ENCODE measurements at regions not wholly inside any gene's neighbourhood (a gene's known extent, or its start where the extent isn't known, plus 50 kb on each side); places are given as distances from the start of the nearest gene placed in this dataset.

DNA sequence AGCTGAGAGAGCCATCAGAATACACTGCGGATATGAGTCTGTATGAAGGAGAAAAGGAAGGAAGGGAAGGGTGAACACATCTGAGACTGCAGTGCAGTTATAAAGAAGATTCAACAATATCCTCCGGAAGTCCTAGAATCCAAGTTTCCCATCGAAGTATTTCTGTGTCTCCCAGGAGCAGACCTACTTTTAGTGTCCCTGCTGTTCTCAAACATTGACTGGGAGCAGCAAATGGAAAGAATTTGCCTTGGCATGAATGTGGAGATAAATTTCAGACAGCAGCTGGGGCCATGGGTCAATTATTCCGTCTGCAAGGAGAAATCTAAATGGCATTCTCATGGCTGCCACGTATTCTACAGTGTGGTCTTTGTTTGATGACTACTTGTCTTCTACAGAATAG is 478.1 kb upstream of the SMC2 start:
- no peak for DNase-seq (ENCODE audit: low read depth, low spot score)

GRCh38 chr9:103617046-103617445 is 477.1 kb upstream of the SMC2 start:
- no peak for DNase-seq (ENCODE audit: low read depth, low spot score)

GRCh38 chr9:103625161-103625804 is 468.8 kb upstream of the SMC2 start:
- DNase-seq (ENCODE audit: low read depth, low spot score), result no peak

DNA sequence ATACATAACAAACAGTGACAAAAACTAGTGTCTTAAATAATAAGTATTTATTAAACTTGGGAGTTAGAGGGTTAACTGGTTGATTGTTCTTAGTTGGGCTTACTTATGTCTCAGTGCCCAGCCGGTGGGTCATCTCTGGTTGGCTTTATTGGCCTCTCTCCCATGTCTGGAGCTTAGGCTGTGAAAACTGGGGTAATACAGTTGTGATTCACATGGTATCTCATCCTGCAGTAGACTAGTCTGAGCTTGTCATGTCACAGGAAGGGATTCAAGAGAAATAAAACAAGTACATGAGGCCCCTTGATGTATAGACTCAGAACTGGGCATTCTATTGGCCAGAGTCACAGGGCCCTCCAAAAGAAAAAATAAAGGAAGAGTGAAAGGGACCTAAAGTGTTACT is 466.4 kb upstream of the SMC2 start:
- DNase-seq (ENCODE audit: low read depth, low spot score), result no peak

- no peak for DNase-seq (ENCODE audit: low read depth, low spot score)
These were observed 445.0 kb upstream of the SMC2 start for GRCh38 chr9:103649086-103649485.

DNA sequence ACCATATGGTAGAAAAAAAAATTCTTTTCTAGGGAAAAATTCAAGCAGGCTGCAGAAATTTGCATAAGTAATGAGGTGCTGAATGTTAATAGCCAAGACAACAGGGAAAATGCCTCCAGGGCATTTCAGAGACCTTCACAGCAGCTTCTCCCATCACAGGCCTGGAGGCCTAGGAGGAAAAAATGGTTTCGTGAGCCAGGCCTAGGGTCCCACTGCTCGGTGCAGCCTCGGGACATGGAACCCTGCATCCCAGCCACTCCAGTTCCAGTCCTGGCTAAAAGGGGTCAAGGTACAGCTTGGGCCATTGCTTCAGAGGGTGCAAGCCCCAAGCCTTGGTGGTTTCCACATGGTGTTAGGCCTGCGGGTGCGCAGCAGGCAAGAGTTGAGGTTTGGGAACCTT is 436.0 kb upstream of the SMC2 start:
- DNase-seq (ENCODE audit: low read depth, low spot score), result no peak

GRCh38 chr9:103660830-103661229 is 433.3 kb upstream of the SMC2 start:
- no peak for DNase-seq (ENCODE audit: low read depth, low spot score)

DNA sequence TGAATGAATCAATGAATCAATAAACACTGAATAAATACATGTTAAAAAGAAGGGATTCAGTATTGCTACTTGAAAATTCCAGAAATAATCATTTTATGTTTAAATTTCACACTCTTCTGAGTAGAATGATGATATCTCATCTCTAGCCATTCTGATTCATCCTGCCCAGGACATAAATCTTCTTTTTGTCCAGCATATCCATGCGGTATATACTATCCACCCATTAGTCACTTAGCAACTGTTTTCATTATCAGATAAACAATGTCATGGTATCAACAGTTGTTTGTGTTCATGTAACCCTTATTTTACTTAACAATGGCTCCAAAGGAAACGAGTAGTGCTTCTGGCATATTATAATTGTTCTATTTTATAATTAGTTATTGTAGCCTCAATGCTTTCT is 432.4 kb upstream of the SMC2 start:
- no peak for DNase-seq (ENCODE audit: low read depth, low spot score)

- no peak for DNase-seq (ENCODE audit: low read depth, low spot score)
These were observed 424.8 kb upstream of the SMC2 start for GRCh38 chr9:103669296-103669695.

DNA sequence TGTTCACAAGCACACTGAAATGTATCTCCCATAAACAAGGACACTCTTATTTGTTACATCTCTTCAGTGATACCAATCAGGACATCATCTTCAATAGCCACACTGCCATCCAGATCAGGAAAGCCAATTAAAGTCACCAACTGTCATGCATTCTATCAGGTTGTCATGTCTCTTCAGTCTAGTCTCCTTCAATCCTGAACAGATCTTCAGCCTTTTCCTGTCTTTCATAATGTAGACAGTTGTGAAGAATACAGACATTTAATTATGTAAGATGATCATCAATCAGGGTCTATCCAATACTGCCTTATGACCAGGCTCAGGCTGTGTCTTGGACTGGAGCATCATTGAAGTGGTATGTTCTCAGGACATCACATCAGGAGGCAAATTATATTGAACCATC is 419.8 kb upstream of the SMC2 start:
- DNase-seq (ENCODE audit: low read depth, low spot score), result no peak

DNA sequence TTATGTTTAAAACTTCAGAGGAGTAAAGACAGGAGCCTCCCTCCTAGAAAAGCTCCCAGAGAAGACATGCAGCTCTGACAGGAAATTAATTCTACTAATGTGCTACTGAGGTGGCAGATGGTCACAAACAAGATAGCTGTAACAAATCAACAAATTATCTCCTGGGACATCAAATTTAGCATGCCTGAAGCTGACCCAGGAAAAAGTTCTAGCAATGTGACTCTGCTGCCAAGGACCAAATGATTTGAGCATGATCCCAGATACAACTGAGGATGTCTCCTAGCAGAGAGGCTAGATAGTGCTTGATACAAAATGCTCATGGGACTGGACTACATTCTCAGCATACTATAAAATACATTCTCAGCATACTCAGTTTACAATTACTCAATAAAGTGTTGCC is 413.5 kb upstream of the SMC2 start:
- no peak for DNase-seq (ENCODE audit: low read depth, low spot score)

DNA sequence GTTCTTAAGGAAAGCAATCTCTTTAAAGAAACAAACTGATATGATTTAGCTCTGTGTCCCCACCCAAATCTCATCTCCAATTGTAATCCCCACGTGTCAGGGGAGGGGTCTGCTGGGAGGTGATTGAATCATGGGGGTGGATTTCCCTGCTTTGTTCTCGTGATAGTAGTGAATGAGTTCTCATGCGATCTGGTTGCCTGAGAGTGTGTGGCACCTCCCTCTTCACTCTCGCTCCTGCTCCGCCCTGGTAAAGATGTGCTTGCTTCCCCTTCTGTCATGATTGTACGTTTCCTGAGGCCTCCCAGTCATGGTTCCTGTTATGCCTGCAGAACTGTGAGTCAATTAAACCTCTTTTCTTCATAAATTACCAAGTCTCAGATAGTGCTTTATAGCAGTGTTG is 412.7 kb upstream of the SMC2 start:
- DNase-seq (ENCODE audit: low read depth, low spot score), result no peak

- DNase-seq (ENCODE audit: low read depth, low spot score), result no peak
These were observed 393.7 kb upstream of the SMC2 start for GRCh38 chr9:103700195-103700962.

GRCh38 chr9:103702572-103702971 is 391.5 kb upstream of the SMC2 start:
- DNase-seq (ENCODE audit: low read depth, low spot score), result no peak

DNA sequence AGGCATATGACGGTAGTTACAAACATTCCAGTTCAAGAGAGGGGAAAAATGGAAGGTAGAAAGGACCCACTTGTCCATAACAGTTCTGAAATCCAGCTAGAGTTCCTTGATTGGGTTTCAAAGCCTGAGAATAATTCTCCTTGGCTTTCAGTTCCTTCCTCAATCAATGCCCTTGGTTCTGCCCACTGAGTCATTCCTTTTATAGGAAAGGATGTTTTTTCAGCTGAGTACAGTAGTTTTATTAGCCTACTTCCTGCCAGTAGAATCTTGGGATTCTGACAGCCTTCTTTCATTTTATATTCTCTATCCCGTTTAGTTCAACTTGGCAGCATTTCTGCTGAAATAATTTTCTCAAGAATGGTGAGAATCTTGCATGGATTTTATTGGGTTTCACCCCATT is 386.9 kb upstream of the SMC2 start:
- no peak for DNase-seq (ENCODE audit: low read depth, low spot score)

GRCh38 chr9:103709366-103709765 is 384.7 kb upstream of the SMC2 start:
- no peak for DNase-seq (ENCODE audit: low read depth, low spot score)

DNA sequence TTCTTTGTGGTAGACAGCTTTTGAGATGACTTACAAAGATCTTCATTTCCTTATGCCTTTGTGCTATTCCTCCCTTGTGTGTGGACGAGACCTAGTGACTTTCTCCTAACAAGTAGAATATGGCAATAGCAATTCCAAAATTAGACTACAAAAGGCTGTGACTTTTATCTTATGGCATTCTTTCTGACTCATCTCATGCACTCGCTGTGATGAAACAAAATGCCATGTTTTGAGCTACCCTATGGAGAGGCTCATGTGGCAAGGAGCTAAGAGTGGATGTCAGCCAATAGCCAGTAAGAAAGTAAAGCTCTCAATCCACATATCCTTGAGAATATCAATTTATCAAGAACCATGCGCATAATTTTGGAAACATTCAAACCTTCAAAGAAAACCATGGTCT is 380.5 kb upstream of the SMC2 start:
- DNase-seq (ENCODE audit: low read depth, low spot score), result no peak

GRCh38 chr9:103714992-103715391 is 379.1 kb upstream of the SMC2 start:
- DNase-seq (ENCODE audit: low read depth, low spot score), result no peak

- DNase-seq (ENCODE audit: low read depth, low spot score), result no peak
These were observed 373.1 kb upstream of the SMC2 start for GRCh38 chr9:103721056-103721455.

DNA sequence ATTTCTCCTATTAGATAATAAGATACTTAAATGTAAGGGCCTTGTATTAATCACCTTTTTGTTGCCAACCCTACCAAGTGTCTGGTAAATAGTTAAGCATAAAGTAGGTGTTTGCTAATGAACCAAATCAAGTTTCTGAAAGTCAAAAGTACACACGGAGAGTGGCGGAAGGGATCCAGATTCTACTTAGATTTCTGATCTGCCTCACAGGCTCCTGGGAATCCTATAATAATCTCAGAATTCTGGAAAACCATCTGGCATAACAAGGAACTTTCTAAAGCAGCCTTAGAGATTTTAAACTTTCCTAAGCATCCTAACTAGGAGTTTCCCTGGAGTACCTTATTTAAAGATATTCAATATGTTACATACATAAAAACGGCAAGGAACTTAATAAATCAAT is 363.2 kb upstream of the SMC2 start:
- DNase-seq (ENCODE audit: low read depth, low spot score), result no peak

DNA sequence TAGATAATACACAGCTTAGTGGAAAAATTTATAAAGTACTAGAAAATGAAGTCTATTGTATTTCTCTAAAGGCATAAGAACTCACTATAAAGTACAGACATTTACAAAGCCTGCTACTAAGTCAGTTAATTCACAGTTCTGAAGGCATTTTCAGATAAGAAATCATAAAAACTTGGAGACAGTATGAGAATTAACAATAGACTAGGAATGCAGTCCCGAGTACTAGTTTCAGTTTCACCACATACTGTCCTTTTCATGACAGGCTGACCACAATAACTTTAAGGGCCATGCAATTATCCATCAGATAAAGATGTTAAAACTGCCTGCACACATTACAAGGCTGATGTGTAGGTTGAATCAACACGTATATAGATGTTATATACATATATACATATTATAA is 362.6 kb upstream of the SMC2 start:
- peak; percentile 4 for DNase-seq (ENCODE audit: low read depth, low spot score)

DNA sequence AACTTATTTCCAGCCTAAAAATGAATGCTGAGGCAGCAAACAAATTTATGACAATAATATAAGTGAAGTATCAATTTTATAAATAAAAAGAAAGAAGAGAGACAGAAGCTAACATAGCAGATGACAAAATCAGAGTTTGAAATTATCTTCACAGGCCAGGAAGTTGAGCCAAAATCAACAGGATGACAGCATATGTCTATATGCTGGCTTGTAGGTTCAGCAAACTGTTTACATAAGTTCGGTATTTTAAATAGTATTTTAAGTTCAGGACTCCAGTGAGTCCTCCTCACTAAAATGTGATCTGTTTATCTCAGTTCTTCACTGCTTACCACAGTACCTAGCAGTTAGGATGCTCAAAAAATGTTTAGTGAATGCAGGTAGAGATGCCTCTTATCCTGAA is 359.6 kb upstream of the SMC2 start:
- no peak for DNase-seq (ENCODE audit: low read depth, low spot score)

DNA sequence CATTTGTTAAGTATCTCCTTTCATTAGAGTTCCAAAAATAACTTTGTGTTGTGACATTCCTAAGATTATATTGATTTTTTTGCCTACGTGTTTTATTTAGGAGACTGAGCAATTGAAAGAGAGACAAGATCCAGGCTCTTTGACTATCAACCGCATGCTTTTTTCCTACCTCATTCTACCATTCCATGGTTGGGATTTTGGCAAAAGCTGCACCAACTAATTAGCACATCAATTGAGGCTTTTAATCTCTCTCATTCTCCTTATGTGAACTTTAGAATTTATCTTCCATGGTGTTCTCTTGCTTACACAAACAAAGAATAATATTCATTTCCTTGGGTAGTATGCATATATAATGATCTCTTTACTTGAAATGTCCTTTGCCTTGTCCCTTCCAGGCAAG is 338.7 kb upstream of the SMC2 start:
- peak; percentile 56 for DNase-seq (ENCODE audit: low read depth, low spot score)

DNA sequence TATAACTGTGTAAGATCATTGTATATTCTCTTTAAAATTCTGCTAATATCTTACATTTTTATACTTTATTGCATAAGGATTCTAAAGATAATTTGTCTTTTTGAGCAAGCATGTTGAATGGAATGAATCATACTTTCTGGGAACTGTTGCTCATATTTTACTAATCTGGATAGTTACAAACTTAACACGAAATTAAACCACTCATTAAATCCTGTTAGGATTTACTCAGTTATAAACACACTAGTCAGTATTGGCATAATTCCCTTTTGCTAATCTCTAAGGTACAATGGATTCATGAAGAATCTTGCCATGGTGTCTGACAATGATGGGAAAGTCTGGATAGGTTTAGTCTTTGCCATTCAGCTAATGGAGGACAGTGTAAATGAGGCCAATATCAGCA is 338.1 kb upstream of the SMC2 start:
- DNase-seq (ENCODE audit: low read depth, low spot score), result peak; percentile 8

All from astrocyte of the hippocampus (primary cell).